H9 (cell line): ENCODE measurements at regions not wholly inside any gene's neighbourhood (a gene's known extent, or its start where the extent isn't known, plus 50 kb on each side); places are given as distances from the start of the nearest gene placed in this dataset.

Source experiments
- DNase-seq: peaks from one replicate; pipeline ENCODE4 v3.0.0-alpha.2; 2017
- H2AFZ ChIP-seq: one replicate; pipeline ENCODE4 v1.6.1; 2013; ENCODE audit warnings: mild to moderate bottlenecking, low read length, control low read depth, moderate library complexity
- H2AK5ac ChIP-seq: 2 replicates; pipeline ENCODE4 v1.6.1; 2013; ENCODE audit warnings: low read length, control low read depth, mixed read lengths; ENCODE audit not compliant: insufficient read length
- H2BK120ac ChIP-seq: one replicate; pipeline ENCODE4 v1.6.1; 2013; ENCODE audit warnings: low read depth, mild to moderate bottlenecking, low read length, control low read depth, inconsistent platforms; ENCODE audit not compliant: poor library complexity, severe bottlenecking
- H2BK12ac ChIP-seq: 2 replicates; pipeline ENCODE4 v1.6.1; 2013; ENCODE audit warnings: low read length, control low read depth, mixed read lengths, low read depth; ENCODE audit not compliant: insufficient read length
- H2BK15ac ChIP-seq: 2 replicates; pipeline ENCODE4 v1.6.1; 2013; ENCODE audit warnings: low read depth, low read length, control low read depth
- H2BK20ac ChIP-seq: one replicate; pipeline ENCODE4 v1.6.1; 2013; ENCODE audit warnings: low read depth, mild to moderate bottlenecking, low read length, control low read depth, inconsistent platforms; ENCODE audit not compliant: poor library complexity, severe bottlenecking
- H2BK5ac ChIP-seq: 2 replicates; pipeline ENCODE4 v1.6.1; 2013; ENCODE audit warnings: low read length, control low read depth, mixed read lengths; ENCODE audit not compliant: insufficient read length
- H3K14ac ChIP-seq: 2 replicates; pipeline ENCODE4 v1.6.1; 2013; ENCODE audit warnings: low read length, control low read depth; ENCODE audit not compliant: insufficient read depth
- H3K18ac ChIP-seq: 2 replicates; pipeline ENCODE4 v1.6.1; 2013; ENCODE audit warnings: low read depth, mild to moderate bottlenecking, mixed read lengths, low read length, control low read depth; ENCODE audit not compliant: insufficient read length
- H3K23ac ChIP-seq: 2 replicates; pipeline ENCODE4 v1.6.1; 2013; ENCODE audit warnings: low read length, control low read depth, mixed read lengths, low read depth; ENCODE audit not compliant: insufficient read length
- H3K23me2 ChIP-seq: 2 replicates; pipeline ENCODE4 v1.6.1; 2013; ENCODE audit warnings: low read depth, mild to moderate bottlenecking, mixed read lengths, low read length, control low read depth; ENCODE audit not compliant: insufficient read length, poor library complexity, severe bottlenecking
- H3K27ac ChIP-seq: 2 replicates; pipeline ENCODE4 v1.5.1; 2013; ENCODE audit warnings: low read length, control low read depth, mixed read lengths, low read depth; ENCODE audit not compliant: insufficient read length
- H3K27me3 ChIP-seq: 2 replicates; pipeline ENCODE4 v1.6.1; 2013; ENCODE audit warnings: low read length, control low read depth, inconsistent platforms; ENCODE audit not compliant: insufficient read depth
- H3K4ac ChIP-seq: 2 replicates; pipeline ENCODE4 v1.6.1; 2013; ENCODE audit warnings: low read depth, mild to moderate bottlenecking, control low read depth, inconsistent platforms, low read length, moderate library complexity
- H3K4me1 ChIP-seq: 2 replicates; pipeline ENCODE4 v1.6.1; 2013; ENCODE audit warnings: low read length, control low read depth, inconsistent platforms; ENCODE audit not compliant: insufficient read depth
- H3K4me2 ChIP-seq: 2 replicates; pipeline ENCODE4 v1.6.1; 2013; ENCODE audit warnings: low read length, control low read depth, mixed read lengths; ENCODE audit not compliant: insufficient read length, insufficient read depth
- H3K56ac ChIP-seq: 2 replicates; pipeline ENCODE4 v1.6.1; 2013; ENCODE audit warnings: low read depth, mild to moderate bottlenecking, mixed read lengths, low read length, control low read depth; ENCODE audit not compliant: insufficient read length
- H3K79me1 ChIP-seq: 2 replicates; pipeline ENCODE4 v1.6.1; 2013; ENCODE audit warnings: low read depth, mild to moderate bottlenecking, moderate library complexity, low read length, control low read depth, inconsistent platforms; ENCODE audit not compliant: insufficient read depth, poor library complexity, severe bottlenecking
- H3K79me2 ChIP-seq: 2 replicates; pipeline ENCODE4 v1.6.1; 2013; ENCODE audit warnings: low read length, control low read depth, inconsistent platforms; ENCODE audit not compliant: insufficient read depth
- H3K9ac ChIP-seq: 2 replicates; pipeline ENCODE4 v1.6.1; 2013; ENCODE audit warnings: low read length, control low read depth, mixed read lengths; ENCODE audit not compliant: insufficient read length; ENCODE audit errors: extremely low read depth
- H3K9me3 ChIP-seq: one replicate; pipeline ENCODE4 v1.6.1; 2013; ENCODE audit warnings: low read depth, low read length, inconsistent platforms; ENCODE audit not compliant: control insufficient read depth
- H3T11ph ChIP-seq: one replicate; pipeline ENCODE4 v1.6.1; 2013; ENCODE audit warnings: mild to moderate bottlenecking, low read length, control low read depth, inconsistent platforms
- H4K20me1 ChIP-seq: one replicate; pipeline ENCODE4 v1.6.1; 2013; ENCODE audit not compliant: control insufficient read depth, insufficient read length, insufficient read depth
- H4K5ac ChIP-seq: 2 replicates; pipeline ENCODE4 v1.6.1; 2013; ENCODE audit warnings: low read depth, mild to moderate bottlenecking, mixed read lengths, low read length, control low read depth; ENCODE audit not compliant: insufficient read length
- H4K8ac ChIP-seq: replicated peaks from 2 replicates; pipeline ENCODE4 v1.6.1; 2013; ENCODE audit warnings: low read length, control low read depth, mixed read lengths, low read depth; ENCODE audit not compliant: insufficient read length
- H4K91ac ChIP-seq: 2 replicates; pipeline ENCODE4 v1.6.1; 2013; ENCODE audit warnings: low read depth, mild to moderate bottlenecking, moderate library complexity, mixed read lengths, low read length, control low read depth; ENCODE audit not compliant: insufficient read length
- H3K27ac Mint-ChIP-seq, 3 experiments: 2 replicates in 2 of 3; 3 replicates in 1 of 3; pipeline ENCODE4 v1.8.0; 2020 to 2021; ENCODE audit warnings: mixed read lengths in 3 of 3, mild to moderate bottlenecking in 1 of 3, moderate library complexity in 1 of 3
- H3K27me3 Mint-ChIP-seq: 2 replicates; pipeline ENCODE4 v1.8.0; 2021; ENCODE audit warnings: low read depth, mild to moderate bottlenecking, moderate library complexity, mixed read lengths
- H3K36me3 Mint-ChIP-seq, 3 experiments: 2 replicates in 2 of 3; 3 replicates in 1 of 3; pipeline ENCODE4 v1.8.0; 2020 to 2021; ENCODE audit warnings: low read depth in 3 of 3, mixed read lengths in 3 of 3; ENCODE audit not compliant: insufficient read depth in 1 of 3
- H3K4me1 Mint-ChIP-seq, 2 experiments: 2 replicates each; pipeline ENCODE4 v1.8.0; 2020; ENCODE audit warnings: mixed read lengths in 2 of 2
- H3K4me3 Mint-ChIP-seq, 2 experiments: 2 replicates in 1 of 2; 3 replicates in 1 of 2; pipeline ENCODE4 v1.8.0; 2020 to 2021; ENCODE audit warnings: mild to moderate bottlenecking in 2 of 2, mixed read lengths in 2 of 2, moderate library complexity in 1 of 2
- H3K9me3 Mint-ChIP-seq, 2 experiments: 2 replicates in 1 of 2; 3 replicates in 1 of 2; pipeline ENCODE4 v1.8.0; 2020; ENCODE audit warnings: mild to moderate bottlenecking in 2 of 2, mixed read lengths in 2 of 2, moderate library complexity in 1 of 2
- CTCF ChIP-seq: fragments of 200-600 bp; sonication (generic); conservative IDR thresholded peaks from 3 replicates; pipeline ENCODE4 v1.8.0; 2021; ENCODE audit warnings: antibody characterized with exemption, mild to moderate bottlenecking
- WGBS: extraction: QIAGEN DNeasy Blood & Tissue Kit; methylation state at CpG from one replicate; pipeline ENCODE4 v1.1.7; 2013; ENCODE audit warnings: missing lambda C conversion rate, low lambda C conversion rate, mixed read lengths; ENCODE audit not compliant: insufficient read length; ENCODE audit errors: extremely low coverage; 5-methylcytosine and 5-hydroxymethylcytosine counted together

DNA sequence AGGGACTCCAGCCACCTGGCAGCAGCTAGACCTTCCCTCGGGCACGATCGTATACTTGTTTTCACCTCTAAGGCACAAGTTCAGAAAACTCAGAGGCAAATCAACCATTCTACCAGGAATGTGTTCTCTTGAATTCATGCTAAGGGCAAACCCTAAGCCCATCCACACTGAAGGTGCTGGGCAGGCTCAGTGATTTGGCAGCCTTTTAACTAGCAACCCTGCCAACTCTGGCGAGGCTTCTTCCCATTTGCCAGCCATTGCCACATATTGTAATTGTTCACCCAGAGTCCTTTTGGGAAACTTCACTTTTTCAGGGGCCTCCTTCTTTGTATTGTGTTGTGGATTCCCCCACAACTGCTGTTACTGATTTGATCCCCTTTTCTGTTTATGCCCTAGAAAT lies 298.6 kb upstream of the LDB2 start:
- no peaks in the 10 kb centered on the region for H3K23me2 ChIP-seq
- no peaks in the 10 kb centered on the region for H3K79me1 ChIP-seq
- no peaks in the 10 kb centered on the region; a peak in 2 of 5 replicates for H3K9me3 Mint-ChIP-seq
- no peak overlapping the region; a peak in 1 of 7 replicates for H3K27ac Mint-ChIP-seq
- no CpG with 5 or more reads among the region's 4 CpGs for WGBS
- H3K4me1 ChIP-seq = no peaks in the 10 kb centered on the region
- no peak overlapping the region for H2AFZ ChIP-seq
- H2BK12ac ChIP-seq = no peak overlapping the region
- H2AK5ac ChIP-seq = no peak overlapping the region
- H3K27me3 Mint-ChIP-seq = peaks cover 3% of the 10 kb centered on the region; the same call in 1 of the 2 replicates
- no peak overlapping the region for H3K56ac ChIP-seq
- no peaks in the 10 kb centered on the region for H3K9me3 ChIP-seq
- no peaks in the 10 kb centered on the region; a peak in 1 of 4 replicates for H3K4me1 Mint-ChIP-seq
- no peak overlapping the region for H3K9ac ChIP-seq
- H2BK5ac ChIP-seq = no peak overlapping the region
- no peak overlapping the region for H2BK20ac ChIP-seq
- no peak overlapping the region for H3K18ac ChIP-seq
- DNase-seq = no peak
- no peak overlapping the region for H3K27ac ChIP-seq
- no peak overlapping the region for H3K4me2 ChIP-seq
- H4K8ac ChIP-seq = no peak overlapping the region
- no peak overlapping the region for H3K14ac ChIP-seq
- H3K4ac ChIP-seq = no peak overlapping the region
- H3K4me3 Mint-ChIP-seq = no peak overlapping the region
- no peak overlapping the region for H3T11ph ChIP-seq
- no peaks in the 10 kb centered on the region for H3K27me3 ChIP-seq
- H3K23ac ChIP-seq = no peak overlapping the region
- H3K36me3 Mint-ChIP-seq = no peaks in the 10 kb centered on the region
- TF ChIP-seq CTCF = no peak
- no peaks in the 10 kb centered on the region for H4K20me1 ChIP-seq
- H2BK15ac ChIP-seq = no peak overlapping the region
- H3K79me2 ChIP-seq = no peaks in the 10 kb centered on the region
- H2BK120ac ChIP-seq = no peak overlapping the region
- no peak overlapping the region for H4K91ac ChIP-seq
- no peak overlapping the region for H4K5ac ChIP-seq
